GM21381 (cell line): ENCODE measurements at regions not wholly inside any gene's neighbourhood (a gene's known extent, or its start where the extent isn't known, plus 50 kb on each side); places are given as distances from the start of the nearest gene placed in this dataset.

Source experiments
- ATAC-seq: cut with Tn5 transposase; IDR thresholded peaks from one replicate; pipeline ENCODE4 v1.9.1; 2021; ENCODE audit warnings: mild to moderate bottlenecking, moderate library complexity; ENCODE audit not compliant: unreplicated experiment

- no peak for ATAC-seq
These were observed 98.9 kb downstream of the HDGFL1 start for GRCh38 chr6:22668307-22668706.

DNA sequence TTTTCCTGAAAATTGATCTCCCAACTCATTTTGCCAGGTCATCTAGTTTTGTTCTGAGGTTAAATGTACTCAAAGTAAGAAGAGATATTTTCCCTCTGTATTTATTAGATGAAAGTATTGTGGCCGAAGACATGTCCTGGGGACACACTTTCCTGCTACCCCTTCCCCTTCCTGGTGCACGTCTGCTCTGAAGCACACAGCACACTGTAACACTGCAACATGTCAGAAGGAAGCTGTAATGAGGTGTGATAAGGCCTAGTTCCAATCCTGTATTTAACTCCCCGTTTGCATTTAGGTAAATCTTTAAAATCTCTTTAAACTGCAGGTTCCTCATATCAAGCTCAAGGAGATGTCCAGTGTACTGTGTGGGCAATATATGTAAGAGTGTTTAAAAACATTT is 99.4 kb downstream of the HDGFL1 start:
- no peak for ATAC-seq

DNA sequence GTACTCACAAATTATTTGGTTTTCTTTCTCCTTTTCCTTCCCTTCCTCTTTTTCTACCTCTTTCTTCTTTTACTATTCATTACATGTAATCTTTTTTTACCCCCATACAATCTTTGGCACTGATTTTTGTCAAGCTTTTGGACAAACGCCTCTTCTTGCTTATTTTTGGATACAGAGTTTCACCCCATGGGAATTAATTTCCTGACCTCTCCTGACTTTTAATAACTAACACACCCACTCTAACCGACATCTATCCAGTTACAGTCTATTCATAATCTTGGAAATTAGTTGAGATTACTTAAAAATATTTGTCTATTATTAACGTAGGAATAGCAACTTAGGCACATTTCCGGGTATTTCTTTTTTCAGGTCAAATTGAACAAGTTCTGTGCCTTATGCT is 101.2 kb downstream of the HDGFL1 start:
- ATAC-seq, result no peak

- no peak for ATAC-seq
These were observed 104.1 kb downstream of the HDGFL1 start for GRCh38 chr6:22673474-22673873.

GRCh38 chr6:22680950-22681349 is 111.6 kb downstream of the HDGFL1 start:
- ATAC-seq, result no peak

DNA sequence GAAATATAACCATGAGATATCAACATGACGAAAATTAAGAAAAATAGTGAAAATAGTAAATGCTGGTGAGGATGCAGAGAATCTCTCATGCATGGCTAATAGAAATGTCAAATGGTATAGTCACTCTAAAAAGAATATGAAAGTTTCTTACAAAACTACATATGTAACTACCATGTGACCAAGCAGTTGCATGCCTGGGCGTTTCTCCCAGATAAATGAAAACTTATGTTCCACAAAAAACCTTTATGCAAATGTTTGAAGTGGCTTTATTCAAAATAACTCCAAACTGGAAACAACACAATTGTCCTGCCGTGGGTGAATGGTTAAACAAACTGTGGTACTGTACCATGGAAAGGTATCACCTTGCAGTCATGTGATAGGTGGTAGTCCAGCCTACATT is 112.4 kb downstream of the HDGFL1 start:
- no peak for ATAC-seq

GRCh38 chr6:22682979-22683378 is 113.6 kb downstream of the HDGFL1 start:
- ATAC-seq, result no peak

DNA sequence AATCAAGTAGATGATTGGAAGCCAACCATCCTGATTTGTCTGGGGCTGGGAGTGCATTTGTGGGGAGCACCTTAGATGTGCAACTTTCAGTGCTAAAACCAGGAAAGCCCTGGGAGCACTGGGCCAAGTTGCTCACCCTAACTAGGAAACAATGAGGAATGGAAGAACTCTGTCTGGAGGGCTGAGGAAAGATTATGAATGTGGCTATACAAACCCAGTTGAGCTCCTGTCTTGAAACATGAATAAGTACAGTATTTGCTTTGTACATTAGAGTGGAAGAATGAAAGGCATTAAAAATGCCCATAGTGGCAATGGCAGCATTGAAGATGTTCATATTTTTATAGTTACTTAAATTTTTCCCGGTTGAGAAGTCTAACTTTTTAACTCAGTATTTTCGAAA is 121.1 kb downstream of the HDGFL1 start:
- ATAC-seq, result no peak

GRCh38 chr6:22694092-22694724 is 124.8 kb downstream of the HDGFL1 start:
- ATAC-seq, result no peak

- ATAC-seq, result no peak
These were observed 127.1 kb downstream of the HDGFL1 start for GRCh38 chr6:22696481-22696880.

GRCh38 chr6:22697306-22697705 is 127.9 kb downstream of the HDGFL1 start:
- no peak for ATAC-seq

- ATAC-seq, result no peak
These were observed 129.8 kb downstream of the HDGFL1 start for GRCh38 chr6:22699151-22699550.

- no peak for ATAC-seq
These were observed 137.3 kb downstream of the HDGFL1 start for GRCh38 chr6:22706651-22707050.

DNA sequence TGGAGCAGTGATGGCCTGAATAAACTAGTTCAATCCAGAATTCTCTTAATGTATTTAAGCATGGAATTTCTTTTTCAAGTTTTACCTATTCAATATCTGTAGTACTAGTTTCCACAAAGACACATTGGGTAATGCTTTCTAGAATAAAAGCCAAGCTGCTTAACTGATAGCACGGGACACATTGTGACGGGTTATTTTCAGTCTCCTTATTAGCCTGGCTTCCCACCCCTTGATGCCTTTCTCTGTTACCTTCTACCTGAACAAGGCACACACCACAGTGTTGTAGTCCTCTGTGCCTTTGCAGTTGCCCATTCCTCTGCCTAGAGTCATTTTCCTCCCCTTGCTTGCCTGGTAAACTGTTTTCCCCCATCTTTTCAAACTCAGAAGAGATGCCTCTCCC is 139.1 kb downstream of the HDGFL1 start:
- ATAC-seq, result no peak

DNA sequence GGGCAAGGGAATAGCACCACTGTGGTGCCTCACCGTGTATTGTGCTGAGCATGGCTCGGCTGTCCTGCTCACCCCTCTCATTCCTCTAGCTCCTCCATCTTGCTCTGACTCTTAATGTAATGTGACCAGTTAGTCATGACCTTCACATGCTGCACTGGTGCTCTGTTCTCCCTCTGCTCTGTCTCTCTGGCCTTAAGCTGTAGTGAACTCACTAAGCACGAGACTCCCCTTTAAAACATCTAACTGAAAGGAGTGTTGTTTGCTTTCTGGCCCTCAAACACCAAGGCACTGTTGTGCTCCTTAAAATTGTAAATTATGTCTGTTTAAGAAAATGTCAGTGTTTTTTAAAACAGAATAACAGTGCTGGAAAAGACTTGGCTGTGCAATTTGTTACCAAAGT is 140.4 kb downstream of the HDGFL1 start:
- ATAC-seq, result no peak

GRCh38 chr6:22716721-22717120 is 147.4 kb downstream of the HDGFL1 start:
- ATAC-seq, result no peak

DNA sequence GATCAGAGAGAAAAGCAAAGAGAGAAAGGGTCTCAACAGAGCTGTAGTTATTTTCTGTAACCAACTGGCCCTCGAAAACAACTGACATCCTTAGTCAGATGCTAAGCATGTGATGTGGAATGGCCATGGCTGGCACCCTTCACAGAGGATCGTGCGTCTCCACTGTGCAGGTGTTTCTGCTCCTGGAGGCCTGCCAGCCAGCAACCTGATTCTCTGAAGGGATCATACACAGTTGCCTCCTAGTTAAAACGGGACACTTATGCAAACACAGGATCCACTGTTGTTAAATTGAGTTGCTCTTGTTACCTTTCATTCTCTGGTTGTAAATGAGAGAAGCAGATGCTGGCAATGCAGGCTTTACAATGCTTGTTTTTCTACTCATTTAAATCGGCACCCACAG is 148.5 kb downstream of the HDGFL1 start:
- ATAC-seq, result no peak

DNA sequence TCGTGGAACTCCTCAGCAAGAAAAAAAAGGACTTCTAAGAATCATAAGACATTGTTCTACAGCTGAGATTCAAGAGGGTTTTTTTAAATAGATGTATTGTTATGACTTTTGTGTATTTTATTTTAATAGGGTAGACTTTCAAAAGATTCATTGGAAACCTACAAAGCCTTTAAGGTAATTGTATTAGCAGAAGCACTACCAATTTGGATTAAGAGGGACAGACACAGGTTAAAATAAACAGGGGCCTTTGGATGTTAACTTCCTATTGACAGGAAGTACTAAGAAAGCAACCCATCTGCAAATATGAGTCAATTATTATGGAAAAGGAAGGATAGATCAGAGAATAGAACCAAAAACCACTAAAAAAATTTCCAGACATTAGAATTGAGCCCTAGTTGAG is 153.5 kb downstream of the HDGFL1 start:
- no peak for ATAC-seq

DNA sequence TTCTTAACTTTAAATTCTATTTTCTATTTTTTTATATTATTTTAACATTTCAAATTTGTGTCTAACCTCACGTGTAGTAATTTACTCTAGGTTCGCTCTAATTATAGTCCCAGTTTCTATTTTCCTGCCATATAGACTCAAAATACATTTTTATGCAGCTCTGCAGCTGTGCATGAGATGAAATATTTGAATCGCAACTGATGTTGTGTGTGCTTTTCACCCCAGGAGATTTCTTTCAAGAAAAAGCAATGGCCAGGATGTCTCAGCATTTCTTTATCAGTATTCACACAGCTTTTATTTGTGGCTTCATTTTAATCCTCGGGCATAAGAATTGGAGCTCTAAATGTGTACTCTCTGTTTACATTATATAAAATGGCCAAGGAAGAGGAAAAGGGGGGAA is 157.6 kb downstream of the HDGFL1 start:
- ATAC-seq, result no peak

- no peak for ATAC-seq
These were observed 158.3 kb downstream of the HDGFL1 start for GRCh38 chr6:22727710-22728109.

DNA sequence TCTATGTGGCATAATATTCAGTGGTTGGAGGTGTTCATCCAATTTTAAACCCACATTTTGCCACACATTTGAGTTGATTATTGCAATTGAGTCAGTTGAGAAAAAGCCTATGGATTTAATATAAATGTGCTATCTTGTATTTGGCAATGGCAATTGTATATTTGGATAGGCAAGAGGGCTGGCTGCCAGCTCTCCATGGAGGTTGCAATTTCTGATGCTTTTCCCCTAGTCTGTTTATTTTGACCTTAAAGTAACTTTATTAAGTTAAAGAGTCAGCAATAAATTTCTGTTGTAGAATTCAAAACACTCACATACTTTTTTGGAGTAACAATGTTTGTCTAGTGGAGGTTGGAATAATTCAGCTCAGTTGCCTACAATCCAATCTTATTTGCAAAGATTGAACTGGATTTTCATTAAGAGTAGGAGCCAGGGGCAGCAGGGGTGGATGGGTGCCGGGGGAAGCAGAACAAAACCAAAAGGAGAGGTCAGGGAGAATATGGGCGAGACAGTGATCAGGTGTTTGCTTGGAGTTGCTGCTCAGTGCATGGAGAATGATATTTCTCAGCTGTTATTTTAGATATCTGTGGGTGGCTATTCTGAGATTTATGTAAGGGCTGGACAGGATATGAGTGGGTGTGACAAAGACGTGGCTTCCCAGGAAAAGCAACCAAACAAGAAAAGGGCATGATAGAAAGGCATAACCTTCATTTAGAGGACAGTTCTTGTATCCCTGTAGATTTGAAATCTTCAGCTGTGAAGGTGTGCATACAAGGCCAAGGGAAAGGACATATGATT is 163.0 kb downstream of the HDGFL1 start:
- no peak for ATAC-seq

- ATAC-seq, result no peak
These were observed 167.4 kb downstream of the HDGFL1 start for GRCh38 chr6:22736740-22737139.

GRCh38 chr6:22737331-22737730 is 168.0 kb downstream of the HDGFL1 start:
- ATAC-seq, result no peak
